Heart left ventricle (tissue), 16 donors: ENCODE measurements at regions not wholly inside any gene's neighbourhood (a gene's known extent, or its start where the extent isn't known, plus 50 kb on each side); places are given as distances from the start of the nearest gene placed in this dataset.

ENCODE experiments used
- ATAC-seq, 4 donors: fragments of 200-7000 bp; cut with Tn5 transposase; one replicate each; pipeline ENCODE4 v1.9.1; 2020 to 2022; ENCODE audit warnings: moderate library complexity in 4 of 4, mild to moderate bottlenecking in 3 of 4, moderate number of reproducible peaks in 1 of 4
- DNase-seq, 5 donors: peaks; one replicate each; pipeline ENCODE4 v3.0.0-alpha.2; 2020
- H3K27ac ChIP-seq, 12 donors: fragments of 200-600 bp; sonication (generic) in 4 of 12; one replicate each; pipeline versions ENCODE4 v1.5.0 to v1.8.0; 2016 to 2022; ENCODE audit warnings: mild to moderate bottlenecking in 2 of 12
- H3K27me3 ChIP-seq, 9 donors: fragments of 200-600 bp; sonication (generic) in 2 of 9; one replicate each; pipeline versions ENCODE4 v1.5.1 to v1.8.0; 2016 to 2022; ENCODE audit warnings: mild to moderate bottlenecking in 3 of 9
- H3K36me3 ChIP-seq, 9 donors: fragments of 200-600 bp; sonication (generic) in 2 of 9; one replicate each; pipeline versions ENCODE4 v1.5.0 to v1.8.0; 2018 to 2022; ENCODE audit warnings: mild to moderate bottlenecking in 2 of 9
- H3K4me1 ChIP-seq, 12 donors: fragments of 200-600 bp; sonication (generic) in 4 of 12; one replicate each; pipeline versions ENCODE4 v1.5.0 to v1.8.0; 2016 to 2022; ENCODE audit warnings: mild to moderate bottlenecking in 3 of 12
- H3K4me3 ChIP-seq, 12 donors: fragments of 200-600 bp; sonication (generic) in 4 of 12; one replicate each; pipeline versions ENCODE4 v1.5.0 to v1.8.0; 2017 to 2022; ENCODE audit warnings: mild to moderate bottlenecking in 9 of 12, moderate library complexity in 4 of 12
- H3K9me3 ChIP-seq, 12 donors: fragments of 200-600 bp; sonication (generic) in 4 of 12; one replicate each; pipeline versions ENCODE4 v1.5.0 to v1.8.0; 2016 to 2022; ENCODE audit warnings: mild to moderate bottlenecking in 1 of 12
- POLR2A ChIP-seq, 2 donors: fragments of 450-650 bp; IDR thresholded peaks; one replicate each; pipeline ENCODE4 v1.6.1; 2017; ENCODE audit warnings: antibody characterized with exemption in 2 of 2, mild to moderate bottlenecking in 2 of 2, moderate library complexity in 2 of 2
- WGBS, 4 donors: extraction: QIAGEN DNeasy Blood & Tissue Kit in 2 of 4; methylation state at CpG; one replicate each; pipeline versions ENCODE4 v1.1.5 to v1.1.7; 2013 to 2018; 5-methylcytosine and 5-hydroxymethylcytosine counted together
- intact Hi-C, 10 donors: fragments of 100-400 bp; cut with DNase I; formaldehyde crosslinking; loops; one replicate each; pipeline versions ENCODE4 v1.11.1 to v1.14.2; 2022
- TF ChIP-seq, protein P1 (sequence below), 12 donors: fragments of 200-600 bp; sonication (generic) in 4 of 12; IDR thresholded peaks; one replicate each; pipeline versions ENCODE4 v1.5.0 to v1.8.0; 2018 to 2022; ENCODE audit warnings: antibody characterized with exemption in 12 of 12, mild to moderate bottlenecking in 5 of 12
- donor health status: ischemic (EF 13 %, LVEDD 7.1; RV severe dilation, severe dysfunction).
- donor health status: healthy with polysubstance abuse.
- donor health status: DM: no; HTN: yes; CAD: no.
- donor health status: DM: no; HTN: no; CAD: no.
- donor health status: ischemic (EF 25% LVEDD 6.9; RV normal size, moderate dysfunction).
- donor health status: ischemic (EF 25% LVEDD 5.7; RV mildly dilated, moderate dysfunction).
- donor health status: healthy.
- donor health status: DM: yes; HTN: yes; CAD: no.
- donor health status: ischemic (EF 35%, LVEDD 5.7; RV mildly dilated, moderate dysfunction).
- donor health status: nonischemic (EF 11% LVEDD 7.7; RV severe dilation, severe dysfunction).
- donor health status: DM: yes; HTN: yes; CAD: no.
- donor health status: PGD.
- donor health status: ischemic (EF 29% LVEDD 5.4; RV normal size, mild dysfunction).
- donor health status: nonischemic (EF 23%, LVEDD 6.1; RV moderate dilation, normal function).

DNA sequence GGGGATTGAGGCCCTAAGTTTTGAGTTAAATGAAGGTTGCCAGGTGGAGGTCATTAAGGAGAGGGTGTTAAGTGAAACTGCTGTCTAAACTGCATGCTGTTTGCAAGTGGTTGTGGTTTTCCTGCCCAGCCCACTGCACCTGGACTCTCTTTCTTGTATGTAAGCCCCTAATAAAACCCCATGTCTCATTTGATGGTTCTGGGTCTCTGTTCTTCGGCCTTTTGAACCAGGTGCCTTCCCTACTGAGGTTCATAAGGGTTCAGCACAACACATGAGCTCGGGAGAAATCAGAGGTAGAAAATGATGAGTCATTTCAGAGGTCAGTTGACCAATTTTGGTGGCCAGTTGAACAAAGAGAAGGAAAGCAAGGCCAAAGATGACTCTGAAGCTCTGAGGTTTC, 382.5 kb downstream of the RPS29 start:
- H3K9me3 ChIP-seq = peaks cover 0 to 2% (median 0%) of the 10 kb centered on the region in 12 donors
- H3K27ac ChIP-seq = no peak overlapping the region

DNA sequence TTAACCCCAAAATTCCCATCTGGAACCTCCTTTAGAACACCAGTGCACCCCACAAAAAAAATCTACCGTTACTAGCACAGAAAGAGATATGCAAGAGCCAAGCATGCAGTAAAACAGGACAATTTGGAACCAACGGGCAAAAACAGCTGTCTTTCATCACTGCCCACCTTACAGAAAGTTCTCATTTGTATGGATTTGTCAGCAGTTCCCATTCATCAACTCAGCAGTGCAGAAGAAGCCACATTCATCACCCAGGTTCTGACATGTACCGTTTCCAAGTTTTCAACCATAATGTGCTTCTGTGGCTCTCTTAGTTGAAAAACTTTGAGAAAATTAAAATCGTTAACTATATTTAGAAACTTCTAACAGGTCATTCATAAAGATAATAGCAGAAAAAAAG, 387.0 kb downstream of the RPS29 start:
- Histone ChIP-seq H3K4me1 (no peaks in the 10 kb centered on the region), H3K4me3 (no peak overlapping the region), H3K9me3 (peaks cover 0 to 2% (median 0%) of the 10 kb centered on the region in 12 donors), H3K27ac (no peak overlapping the region), H3K27me3 (no peaks in the 10 kb centered on the region), H3K36me3 (no peaks in the 10 kb centered on the region)
- ATAC-seq (no peak), DNase-seq (no peak)
- intact Hi-C loops = no loop called here
- no peak for TF ChIP-seq POLR2A (IDR thresholded peaks at IDR 0.05)
- TF ChIP-seq, protein P1, sequence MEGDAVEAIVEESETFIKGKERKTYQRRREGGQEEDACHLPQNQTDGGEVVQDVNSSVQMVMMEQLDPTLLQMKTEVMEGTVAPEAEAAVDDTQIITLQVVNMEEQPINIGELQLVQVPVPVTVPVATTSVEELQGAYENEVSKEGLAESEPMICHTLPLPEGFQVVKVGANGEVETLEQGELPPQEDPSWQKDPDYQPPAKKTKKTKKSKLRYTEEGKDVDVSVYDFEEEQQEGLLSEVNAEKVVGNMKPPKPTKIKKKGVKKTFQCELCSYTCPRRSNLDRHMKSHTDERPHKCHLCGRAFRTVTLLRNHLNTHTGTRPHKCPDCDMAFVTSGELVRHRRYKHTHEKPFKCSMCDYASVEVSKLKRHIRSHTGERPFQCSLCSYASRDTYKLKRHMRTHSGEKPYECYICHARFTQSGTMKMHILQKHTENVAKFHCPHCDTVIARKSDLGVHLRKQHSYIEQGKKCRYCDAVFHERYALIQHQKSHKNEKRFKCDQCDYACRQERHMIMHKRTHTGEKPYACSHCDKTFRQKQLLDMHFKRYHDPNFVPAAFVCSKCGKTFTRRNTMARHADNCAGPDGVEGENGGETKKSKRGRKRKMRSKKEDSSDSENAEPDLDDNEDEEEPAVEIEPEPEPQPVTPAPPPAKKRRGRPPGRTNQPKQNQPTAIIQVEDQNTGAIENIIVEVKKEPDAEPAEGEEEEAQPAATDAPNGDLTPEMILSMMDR (IDR thresholded peaks at IDR 0.05) = no peak
- 35 to 61% (median 45%) methylated on average over 4 of the region's 4 CpGs for WGBS, 4 donors

More for the DNA sequence above, 382.5 kb downstream of the RPS29 start:
- intact Hi-C loops = no loop called here
- ATAC-seq (no peak), DNase-seq (no peak)
- Histone ChIP-seq H3K36me3 (no peaks in the 10 kb centered on the region), H3K4me3 (no peak overlapping the region), H3K4me1 (no peaks in the 10 kb centered on the region), H3K27me3 (no peaks in the 10 kb centered on the region)
- WGBS, 4 donors = 61 to 70% (median 63%) methylated on average over 2 of the region's 2 CpGs
- TF ChIP-seq, protein P1 (IDR thresholded peaks at IDR 0.05) = no peak
- no peak for TF ChIP-seq POLR2A (IDR thresholded peaks at IDR 0.05)

DNA sequence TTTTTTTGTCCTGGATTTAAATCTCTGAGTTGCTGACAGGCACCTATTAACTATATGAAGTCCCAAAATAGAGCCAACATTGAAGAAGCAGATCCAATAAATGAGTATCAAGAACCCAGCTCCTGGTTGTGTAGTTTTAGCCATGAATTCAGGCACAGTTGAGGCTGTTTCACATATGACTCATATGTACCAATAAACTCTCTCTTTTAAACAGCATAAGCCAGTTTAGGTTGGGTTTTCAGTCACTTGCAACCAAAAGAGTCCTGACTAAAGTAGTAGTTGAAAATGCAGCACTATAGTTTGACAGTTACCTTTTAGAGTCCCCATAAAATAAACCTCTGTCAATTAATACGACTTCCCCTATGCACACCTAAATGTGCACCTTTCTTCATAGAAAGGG, 389.9 kb downstream of the RPS29 start:
- no peak for TF ChIP-seq POLR2A (IDR thresholded peaks at IDR 0.05)
- TF ChIP-seq, protein P1 (IDR thresholded peaks at IDR 0.05) = no peak

DNA sequence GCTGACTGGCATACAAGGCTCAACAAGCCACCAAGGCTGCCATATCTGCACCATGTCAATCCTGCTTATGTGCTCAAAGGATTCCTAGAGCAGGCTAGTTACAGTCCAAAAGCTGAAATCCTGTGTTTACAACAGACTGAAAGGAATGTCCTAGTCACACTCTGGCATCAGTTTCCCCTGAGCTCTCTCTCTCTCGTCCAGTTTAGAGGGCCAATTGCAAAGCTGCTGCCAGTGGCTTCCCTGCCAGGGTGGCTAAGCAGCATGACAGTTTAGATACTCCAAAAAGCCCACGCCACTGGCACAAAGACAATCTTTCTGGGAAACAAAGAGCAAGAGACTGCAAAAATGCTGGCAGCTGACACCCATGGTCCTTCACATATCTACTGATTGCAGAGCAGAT, 392.1 kb downstream of the RPS29 start:
- TF ChIP-seq, protein P1 (IDR thresholded peaks at IDR 0.05) = no peak
- no peak for TF ChIP-seq POLR2A (IDR thresholded peaks at IDR 0.05)
- intact Hi-C loops = no loop called here
- no peak for DNase-seq
- no peaks in the 10 kb centered on the region for H3K27me3 ChIP-seq
- H3K36me3 ChIP-seq = no peaks in the 10 kb centered on the region
- no peak overlapping the region for H3K4me3 ChIP-seq
- H3K27ac ChIP-seq = no peak overlapping the region
- H3K4me1 ChIP-seq = no peaks in the 10 kb centered on the region
- WGBS, 4 donors = 25 to 48% (median 37%) methylated on average over 2 of the region's 2 CpGs
- H3K9me3 ChIP-seq = no peaks in the 10 kb centered on the region
- no peak for ATAC-seq

More for the DNA sequence above, 389.9 kb downstream of the RPS29 start:
- intact Hi-C loops = no loop called here
- Histone ChIP-seq H3K27me3 (no peaks in the 10 kb centered on the region), H3K9me3 (peaks cover 0 to 2% (median 0%) of the 10 kb centered on the region in 12 donors), H3K36me3 (no peaks in the 10 kb centered on the region), H3K4me3 (no peak overlapping the region), H3K27ac (no peak overlapping the region), H3K4me1 (no peaks in the 10 kb centered on the region)
- DNase-seq = no peak
- WGBS, 4 donors = 61 to 80% (median 76%) methylated on average over 1 of the region's 1 CpG
- ATAC-seq = no peak
